ENCODE measurements at regions not wholly inside any gene's neighbourhood (a gene's known extent, or its start where the extent isn't known, plus 50 kb on each side); places are given as distances from the start of the nearest gene placed in this dataset.

DNA sequence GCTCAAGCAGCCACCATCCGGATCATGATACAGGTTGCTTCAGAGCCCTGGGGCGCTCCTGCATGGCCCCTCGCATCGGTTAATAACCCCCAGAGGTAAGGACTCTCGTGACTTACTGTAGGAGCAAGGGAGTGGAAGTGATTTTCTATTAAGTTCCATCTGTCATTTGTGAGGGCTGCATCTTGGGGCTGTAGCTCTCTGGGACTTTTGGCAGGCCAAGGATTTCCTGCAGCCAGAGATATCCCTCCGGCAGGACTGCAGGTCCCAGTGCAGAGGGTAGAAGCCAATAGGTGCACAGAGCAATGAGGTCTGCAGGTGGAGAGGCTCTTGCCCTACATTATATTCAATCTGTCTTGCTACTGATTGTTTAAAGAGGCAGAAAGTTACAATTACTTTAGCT lies 356.8 kb upstream of the ADARB2 start:
- Mint-ChIP-seq H3K4me1 (ENCODE audit: unreplicated experiment) (no peaks in the 10 kb centered on the region), H3K27ac (ENCODE audit: unreplicated experiment) (no peak overlapping the region), H3K9me3 (ENCODE audit: unreplicated experiment) (no peaks in the 10 kb centered on the region), H3K4me3 (ENCODE audit: unreplicated experiment) (no peak overlapping the region), H3K36me3 (ENCODE audit: unreplicated experiment) (no peaks in the 10 kb centered on the region), H3K27me3 (ENCODE audit: unreplicated experiment) (no peaks in the 10 kb centered on the region)
- no peak for TF ChIP-seq CTCF (IDR thresholded peaks at IDR 0.05)
- DNase-seq (ENCODE audit: extremely low spot score, unreplicated experiment), result no peak

GRCh38 chr10:2083591-2083990 lies 346.3 kb upstream of the ADARB2 start:
- TF ChIP-seq CTCF (IDR thresholded peaks at IDR 0.05), result no peak
- Mint-ChIP-seq H3K36me3 (ENCODE audit: unreplicated experiment) (peaks cover 1% of the 10 kb centered on the region), H3K4me3 (ENCODE audit: unreplicated experiment) (no peak overlapping the region), H3K27me3 (ENCODE audit: unreplicated experiment) (peaks cover 7% of the 10 kb centered on the region), H3K9me3 (ENCODE audit: unreplicated experiment) (no peaks in the 10 kb centered on the region), H3K27ac (ENCODE audit: unreplicated experiment) (no peak overlapping the region), H3K4me1 (ENCODE audit: unreplicated experiment) (peaks cover 1% of the 10 kb centered on the region)
- DNase-seq (ENCODE audit: extremely low spot score, unreplicated experiment), result no peak

GRCh38 chr10:2081501-2081900 lies 344.2 kb upstream of the ADARB2 start:
- TF ChIP-seq CTCF (IDR thresholded peaks at IDR 0.05), result no peak
- peaks cover 16% of the 10 kb centered on the region for H3K4me1 Mint-ChIP-seq (ENCODE audit: unreplicated experiment)
- no peak overlapping the region for H3K4me3 Mint-ChIP-seq (ENCODE audit: unreplicated experiment)
- no peak for DNase-seq (ENCODE audit: extremely low spot score, unreplicated experiment)
- H3K36me3 Mint-ChIP-seq (ENCODE audit: unreplicated experiment), result no peaks in the 10 kb centered on the region
- peaks cover 3% of the 10 kb centered on the region for H3K27me3 Mint-ChIP-seq (ENCODE audit: unreplicated experiment)
- H3K9me3 Mint-ChIP-seq (ENCODE audit: unreplicated experiment), result no peaks in the 10 kb centered on the region
- no peak overlapping the region for H3K27ac Mint-ChIP-seq (ENCODE audit: unreplicated experiment)

DNA sequence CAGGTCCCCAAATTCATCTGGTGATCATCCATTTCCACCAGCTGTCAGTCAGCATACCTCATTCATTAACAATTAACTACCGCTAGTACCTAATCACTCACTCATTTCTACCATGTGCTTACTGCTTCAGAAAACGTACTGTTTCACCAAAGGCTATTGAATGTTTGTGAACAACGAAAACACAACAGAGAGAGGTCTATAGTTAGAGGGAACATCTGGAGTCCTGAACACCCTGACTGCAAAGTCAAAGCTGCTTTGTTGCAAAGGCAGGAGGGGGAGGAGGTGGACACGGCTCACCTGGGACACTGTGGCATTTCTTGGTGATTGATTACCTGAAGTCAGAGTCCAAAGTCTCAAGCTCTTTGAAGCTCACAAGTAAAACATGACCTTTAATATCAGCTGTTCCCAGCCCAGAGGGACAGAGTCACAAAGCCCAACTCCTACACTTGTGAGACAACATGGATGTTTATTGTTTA lies 342.3 kb upstream of the ADARB2 start:
- Mint-ChIP-seq H3K36me3 (ENCODE audit: unreplicated experiment) (no peaks in the 10 kb centered on the region), H3K9me3 (ENCODE audit: unreplicated experiment) (no peaks in the 10 kb centered on the region), H3K4me1 (ENCODE audit: unreplicated experiment) (peaks cover 16% of the 10 kb centered on the region), H3K27ac (ENCODE audit: unreplicated experiment) (no peak overlapping the region), H3K27me3 (ENCODE audit: unreplicated experiment) (no peaks in the 10 kb centered on the region), H3K4me3 (ENCODE audit: unreplicated experiment) (no peak overlapping the region)
- DNase-seq (ENCODE audit: extremely low spot score, unreplicated experiment), result no peak
- TF ChIP-seq CTCF (IDR thresholded peaks at IDR 0.05), result no peak

DNA sequence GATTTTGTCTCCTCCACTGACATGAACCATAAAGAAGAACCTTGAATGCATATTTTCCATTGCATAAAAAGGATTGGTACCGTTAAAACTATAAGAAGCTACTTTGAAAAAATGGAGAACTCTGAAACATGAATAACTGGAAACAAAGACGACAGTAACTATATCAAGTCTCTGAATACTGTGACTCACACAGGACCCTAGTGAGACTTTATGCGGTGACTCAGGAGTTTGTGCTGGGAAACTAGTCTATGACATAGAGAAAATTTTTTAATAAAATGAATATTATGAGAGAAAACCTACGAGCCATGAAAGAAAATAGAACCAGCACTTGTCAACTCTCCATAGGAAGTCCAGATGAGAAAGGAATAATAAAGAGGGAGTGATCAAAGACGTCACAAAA lies 339.9 kb upstream of the ADARB2 start:
- peaks cover 16% of the 10 kb centered on the region for H3K4me1 Mint-ChIP-seq (ENCODE audit: unreplicated experiment)
- H3K27ac Mint-ChIP-seq (ENCODE audit: unreplicated experiment), result peak overlapping the region; percentile 67
- no peak overlapping the region for H3K4me3 Mint-ChIP-seq (ENCODE audit: unreplicated experiment)

More for the DNA sequence above, 339.9 kb upstream of the ADARB2 start:
- DNase-seq (ENCODE audit: extremely low spot score, unreplicated experiment), result no peak
- no peaks in the 10 kb centered on the region for H3K36me3 Mint-ChIP-seq (ENCODE audit: unreplicated experiment)
- H3K27me3 Mint-ChIP-seq (ENCODE audit: unreplicated experiment), result no peaks in the 10 kb centered on the region
- no peak for TF ChIP-seq CTCF (IDR thresholded peaks at IDR 0.05)
- H3K9me3 Mint-ChIP-seq (ENCODE audit: unreplicated experiment), result no peaks in the 10 kb centered on the region
